GM18870 (cell line): ENCODE measurements at regions not wholly inside any gene's neighbourhood (a gene's known extent, or its start where the extent isn't known, plus 50 kb on each side); places are given as distances from the start of the nearest gene placed in this dataset.
A peak's percentile ranks its signal among the peaks of the same experiment; 100 is the strongest.
"Not testable (repeated sequence)": the region's sequence is repeated elsewhere in the genome, so short reads cannot be mapped to it uniquely, and the experiment has no call there.

Experiments
- ATAC-seq: cut with Tn5 transposase; IDR thresholded peaks from one replicate; pipeline ENCODE4 v1.9.1; 2021; ENCODE audit warnings: moderate library complexity; ENCODE audit not compliant: unreplicated experiment

GRCh38 chrX:99415470-99415869, 994.6 kb downstream of the PCDH19 start:
- no peak for ATAC-seq

DNA sequence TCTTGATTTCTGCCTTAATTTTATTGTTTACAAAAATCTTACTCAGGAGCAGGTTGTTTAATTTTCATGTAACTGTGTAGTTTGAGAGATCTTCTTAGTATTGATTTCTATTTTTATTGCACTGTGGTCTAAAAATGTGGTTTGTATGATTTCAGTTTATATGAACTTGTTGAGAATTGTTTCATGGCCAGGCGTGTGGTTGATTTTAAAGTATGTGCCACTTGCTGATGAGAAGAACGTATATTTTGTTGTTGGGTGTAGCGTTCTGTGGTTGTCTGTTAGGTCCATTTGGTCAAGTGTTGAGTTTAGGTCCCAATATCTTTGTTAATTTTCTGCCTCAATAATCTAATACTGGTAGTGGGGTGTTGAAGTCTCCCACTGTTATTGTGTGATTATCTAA, 996.8 kb downstream of the PCDH19 start:
- no peak for ATAC-seq

DNA sequence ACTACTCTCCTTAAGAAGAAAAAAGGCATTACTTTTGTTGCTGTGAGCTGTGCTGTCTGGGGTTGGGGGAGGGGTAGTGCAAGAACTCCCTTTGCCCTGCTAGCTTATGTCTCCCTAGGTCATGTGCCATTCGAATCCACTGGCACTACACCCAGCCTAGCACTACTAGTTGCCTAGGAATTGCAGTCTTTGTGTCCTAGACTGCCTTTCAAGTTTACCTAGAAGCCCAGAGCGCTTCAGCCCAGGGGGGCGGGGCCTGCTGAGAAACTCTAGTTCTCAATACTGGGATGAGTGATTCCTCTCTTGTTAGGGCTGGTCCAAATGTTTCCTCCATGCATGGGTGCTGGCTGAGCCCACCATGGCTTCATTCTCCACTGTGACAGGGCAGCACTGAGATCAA, 1011.5 kb downstream of the PCDH19 start:
- ATAC-seq = no peak

DNA sequence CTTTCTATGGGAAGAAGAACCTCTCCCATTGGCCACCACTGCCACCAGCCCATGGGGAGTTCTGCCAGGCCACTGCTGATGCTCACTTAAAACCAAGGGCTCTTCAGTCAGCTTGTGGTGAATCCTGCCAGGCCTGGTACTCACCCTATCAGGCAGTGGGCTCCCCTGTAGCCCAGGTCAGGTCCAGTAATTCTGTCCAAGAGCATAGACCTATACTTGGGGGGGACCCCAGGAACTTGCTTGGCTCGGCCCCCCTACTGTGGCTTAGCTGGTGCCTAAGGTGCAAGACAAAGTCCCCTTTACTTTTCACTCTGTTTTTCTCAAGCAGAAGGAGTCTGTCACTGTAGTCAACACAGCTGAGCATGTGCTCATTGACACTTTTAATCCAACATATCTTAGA, 1012.2 kb downstream of the PCDH19 start:
- no peak for ATAC-seq

- ATAC-seq = no peak
These were observed 1015.6 kb downstream of the PCDH19 start for GRCh38 chrX:99394456-99394855.

DNA sequence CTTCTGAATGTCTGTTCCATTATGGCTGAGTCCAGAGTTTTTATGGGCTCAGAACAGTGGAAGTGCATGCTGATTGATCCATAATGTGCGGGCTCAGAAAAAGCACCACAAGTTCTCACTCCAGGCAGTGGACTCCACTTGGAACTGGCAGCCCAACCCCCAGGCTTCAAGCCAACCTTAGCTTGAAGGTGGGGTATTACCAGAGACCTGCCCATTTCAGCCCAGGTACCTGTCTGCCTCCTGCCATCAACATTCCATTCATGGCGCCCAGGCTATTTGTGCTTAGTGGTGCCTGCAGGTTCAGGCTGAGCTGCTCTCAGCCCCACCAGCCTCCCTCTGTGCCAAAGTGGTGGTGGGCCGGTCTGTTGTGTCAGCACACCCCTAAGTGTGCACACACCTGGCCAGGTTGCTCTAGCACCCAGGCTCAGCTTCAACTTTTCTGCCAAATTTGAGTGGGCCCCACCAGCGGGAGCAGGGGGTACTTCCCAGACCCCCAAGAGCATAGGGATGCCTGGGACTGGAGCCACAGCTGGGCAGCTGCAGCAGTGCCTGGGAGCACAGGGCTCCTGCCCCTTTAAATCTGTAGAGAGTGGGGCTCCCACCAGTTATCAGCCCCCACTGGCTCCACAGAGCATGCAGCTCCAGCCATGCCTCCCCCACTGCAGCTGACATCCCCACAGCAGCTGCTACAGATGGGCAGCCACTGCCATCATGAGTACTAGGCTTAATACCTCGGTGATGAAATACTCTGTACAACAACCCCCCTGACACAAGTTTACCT, 1025.3 kb downstream of the PCDH19 start:
- ATAC-seq = no peak

DNA sequence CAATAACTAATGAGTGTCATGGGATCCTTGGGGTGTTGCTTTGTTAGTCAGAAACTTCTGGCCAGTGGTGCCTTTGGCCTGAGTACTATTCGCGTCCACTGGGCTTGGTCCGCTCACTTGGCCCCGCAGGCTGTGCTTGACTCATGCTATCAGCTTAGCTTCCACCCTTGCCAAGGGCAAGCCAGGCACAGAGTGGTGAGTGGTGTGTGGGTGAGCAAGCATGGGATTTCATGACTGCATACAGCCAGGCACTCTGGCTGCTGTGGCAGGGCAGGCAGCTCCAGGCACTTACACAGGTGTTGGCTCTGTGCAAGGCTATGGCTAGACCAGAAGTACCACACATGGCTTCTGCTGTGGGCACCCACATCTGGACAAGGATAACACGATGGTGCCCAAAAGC, 1026.3 kb downstream of the PCDH19 start:
- ATAC-seq = no peak

DNA sequence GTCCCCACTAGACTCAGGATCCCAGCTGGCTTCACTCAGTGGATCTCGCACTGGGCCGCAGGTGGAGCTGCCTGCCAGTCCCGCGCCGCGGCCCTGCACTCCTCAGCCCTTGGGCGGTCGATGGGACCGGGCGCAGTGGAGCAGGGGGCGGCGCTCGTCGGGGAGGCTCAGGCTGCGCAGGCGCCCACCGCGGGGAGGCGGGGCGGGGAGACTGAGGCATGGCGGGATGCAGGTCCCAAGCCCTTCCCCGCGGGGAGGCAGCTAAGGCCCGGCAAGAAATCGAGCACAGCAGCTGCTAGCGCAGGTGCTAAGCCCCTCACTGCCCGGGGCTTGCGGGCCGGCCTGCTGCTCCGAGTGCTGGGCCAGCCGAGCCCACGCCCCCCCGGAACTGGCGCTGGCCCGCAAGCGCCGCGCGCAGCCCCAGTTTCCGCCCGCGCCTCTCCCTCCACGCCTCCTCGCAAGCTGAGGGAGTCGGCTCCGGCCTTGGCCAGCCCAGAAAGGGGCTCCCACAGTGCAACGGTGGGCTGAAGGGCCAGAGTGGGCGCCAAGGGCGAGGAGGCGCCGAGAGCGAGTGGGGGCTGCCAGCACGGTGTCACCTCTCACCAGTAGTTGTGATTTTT, 1038.0 kb downstream of the PCDH19 start:
- no peak for ATAC-seq

- ATAC-seq = no peak
These were observed 1056.7 kb downstream of the PCDH19 start for GRCh38 chrX:99353412-99353811.

- ATAC-seq = no peak
These were observed 1061.8 kb downstream of the PCDH19 start for GRCh38 chrX:99348256-99348655.

GRCh38 chrX:99308302-99308701, 1101.8 kb downstream of the PCDH19 start:
- no peak for ATAC-seq

GRCh38 chrX:99305573-99305972, 1104.5 kb downstream of the PCDH19 start:
- ATAC-seq = no peak

- ATAC-seq = peak; percentile 60
These were observed 1108.1 kb downstream of the PCDH19 start for GRCh38 chrX:99301990-99302389.

GRCh38 chrX:99271641-99272040, 1138.4 kb downstream of the PCDH19 start:
- no peak for ATAC-seq

DNA sequence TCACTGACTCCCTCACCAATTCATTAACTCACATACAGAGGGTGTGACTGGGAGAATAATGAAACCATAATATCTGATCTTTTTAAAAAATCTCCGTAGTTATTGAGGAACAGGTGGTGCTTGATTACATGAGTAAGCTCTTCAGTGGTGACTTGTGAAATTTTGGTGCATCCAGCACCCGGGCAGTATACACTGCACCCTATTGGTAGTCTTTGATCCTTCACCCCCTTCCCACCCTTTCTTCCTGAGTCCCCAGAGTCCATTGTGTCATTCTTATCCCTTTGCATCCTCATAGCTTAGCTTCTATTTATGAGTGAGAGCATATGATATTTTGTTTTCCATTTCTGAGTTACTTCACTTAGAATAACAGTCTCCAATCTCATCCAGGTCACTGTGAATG, 1143.8 kb downstream of the PCDH19 start:
- ATAC-seq = no peak

DNA sequence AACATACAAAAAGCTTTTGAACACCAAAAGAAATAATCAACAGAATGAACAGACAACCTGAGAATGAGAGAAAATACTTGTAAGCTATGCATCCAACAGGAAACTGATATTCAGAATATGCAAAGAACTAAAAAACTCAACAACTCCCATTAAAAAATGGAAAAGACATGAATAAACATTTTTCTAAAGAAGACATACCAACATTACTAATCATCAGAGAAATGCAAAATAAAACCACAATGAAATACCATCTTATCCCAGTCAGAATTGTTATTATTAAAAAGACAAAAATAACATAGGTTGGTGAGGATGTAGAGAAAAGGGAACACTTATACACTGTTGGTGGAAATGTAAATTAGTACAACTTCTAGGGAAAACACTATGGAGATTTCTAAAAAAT, 1161.9 kb downstream of the PCDH19 start:
- ATAC-seq = no peak

- ATAC-seq = no peak
These were observed 1168.1 kb downstream of the PCDH19 start for GRCh38 chrX:99242001-99242400.

DNA sequence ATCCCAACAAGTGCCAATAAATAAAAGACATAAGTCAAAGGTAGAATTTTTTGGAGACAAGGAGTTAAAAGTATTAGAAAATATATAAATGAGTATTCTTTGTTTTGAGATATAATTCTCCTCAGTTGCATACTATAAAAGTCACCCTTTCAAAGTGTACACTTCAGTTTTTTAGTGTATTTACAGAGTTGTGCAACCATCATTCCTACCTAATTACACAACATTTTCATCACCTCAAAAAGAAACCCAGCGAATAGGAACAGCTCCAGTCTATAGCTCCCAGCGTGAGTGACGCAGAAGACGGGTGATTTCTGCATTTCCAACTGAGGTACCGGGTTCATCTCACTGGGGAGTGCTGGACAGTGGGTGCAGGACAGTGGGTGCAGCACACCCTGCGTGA, 1175.7 kb downstream of the PCDH19 start:
- ATAC-seq = not testable (repeated sequence)

- ATAC-seq = no peak
These were observed 1217.7 kb downstream of the PCDH19 start for GRCh38 chrX:99192421-99192820.

GRCh38 chrX:99184153-99184552, 1225.9 kb downstream of the PCDH19 start:
- no peak for ATAC-seq

GRCh38 chrX:99172958-99173357, 1237.1 kb downstream of the PCDH19 start:
- ATAC-seq = no peak

- no peak for ATAC-seq
These were observed 1267.3 kb downstream of the PCDH19 start for GRCh38 chrX:99142745-99143144.

GRCh38 chrX:99137488-99137887, 1272.6 kb downstream of the PCDH19 start:
- no peak for ATAC-seq
